Fibroblast of skin of right quadriceps (primary cell): ENCODE measurements at regions not wholly inside any gene's neighbourhood (a gene's known extent, or its start where the extent isn't known, plus 50 kb on each side); places are given as distances from the start of the nearest gene placed in this dataset.
"Not testable (repeated sequence)": the region's sequence is repeated elsewhere in the genome, so short reads cannot be mapped to it uniquely, and the experiment has no call there.

Experiments
- DNase-seq: peaks from one replicate; pipeline ENCODE4 v3.0.0-alpha.2; 2013

DNA sequence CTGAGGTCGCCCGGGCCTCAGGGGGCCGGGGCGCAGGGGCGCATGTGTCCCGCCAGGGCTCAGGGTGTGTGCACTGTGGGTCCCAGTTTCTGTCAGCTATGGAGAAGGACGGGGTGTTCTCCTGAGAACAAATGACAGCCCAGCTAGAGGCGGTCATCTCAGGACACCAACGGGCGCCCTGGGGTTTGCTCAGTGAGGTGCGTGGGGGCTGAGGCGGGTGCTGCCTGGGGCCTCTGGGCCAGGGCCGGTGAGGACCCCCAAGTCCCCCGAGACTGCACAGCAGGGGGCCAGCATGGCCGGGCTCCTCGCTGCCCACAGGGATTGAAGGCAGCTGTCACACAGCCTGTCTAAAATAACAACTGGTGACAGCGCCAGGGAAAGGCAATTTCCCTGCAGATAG lies 808.8 kb upstream of the SOX11 start:
- DNase-seq, result no peak

DNA sequence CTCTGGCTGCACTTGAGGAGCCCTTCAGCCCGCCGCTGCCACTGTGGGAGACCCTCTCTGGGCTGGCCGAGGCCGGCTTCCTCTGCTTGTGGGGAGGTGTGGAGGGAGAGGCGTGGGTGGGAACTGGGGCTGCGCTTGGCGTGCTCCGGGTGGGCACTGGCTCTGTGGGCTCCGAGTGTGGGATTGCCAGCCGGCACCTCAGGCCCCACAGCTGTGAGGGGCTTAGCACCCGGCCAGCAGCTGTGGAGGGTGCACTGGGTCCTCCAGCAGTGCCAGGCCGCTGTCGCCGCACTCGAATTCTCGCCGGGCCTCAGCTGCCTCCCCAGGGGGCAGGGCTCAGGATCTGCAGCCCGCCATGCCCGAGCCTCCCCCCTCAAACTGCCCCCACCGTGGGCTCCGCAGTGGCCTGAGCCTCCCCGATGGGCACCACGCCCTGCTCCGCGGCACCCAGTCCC lies 808.0 kb upstream of the SOX11 start:
- DNase-seq, result no peak

DNA sequence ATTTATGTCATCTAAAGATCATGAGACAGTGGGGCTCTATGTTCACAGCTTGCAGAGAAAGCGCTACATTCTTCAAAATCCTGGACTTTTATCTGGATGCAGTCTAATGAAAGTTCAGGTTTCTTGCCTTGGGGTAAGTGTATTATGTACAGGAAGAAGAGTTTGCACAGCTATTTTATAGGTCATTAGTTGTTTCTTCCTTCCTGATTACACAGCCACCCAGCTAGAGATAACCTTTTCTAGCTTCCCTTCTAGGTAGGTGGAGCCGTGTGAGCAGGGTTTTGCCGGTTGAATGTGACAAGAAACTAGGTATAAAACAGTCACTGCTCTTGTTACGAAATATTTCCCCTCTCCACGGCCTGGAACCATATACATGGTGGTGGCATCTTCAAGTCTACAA lies 800.8 kb upstream of the SOX11 start:
- no peak for DNase-seq

DNA sequence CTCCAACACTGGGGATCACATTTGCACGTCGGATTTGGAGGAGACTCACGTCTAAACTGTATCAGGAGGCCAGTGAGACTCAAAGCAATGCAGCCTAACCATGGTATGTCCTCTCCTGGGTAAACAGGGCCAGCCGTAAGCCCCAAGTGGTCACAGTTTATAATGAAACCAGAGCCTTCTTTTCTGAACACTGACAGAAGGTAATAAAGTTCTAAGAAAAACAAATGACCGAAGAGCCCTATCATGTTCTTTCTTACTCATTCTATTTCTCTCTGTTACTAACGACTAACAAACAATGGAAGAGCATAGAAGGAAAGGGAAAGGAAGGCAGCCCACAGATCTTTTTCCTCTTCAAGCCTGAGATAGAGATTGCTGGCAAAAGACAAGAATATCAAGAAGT lies 796.8 kb upstream of the SOX11 start:
- no peak for DNase-seq

DNA sequence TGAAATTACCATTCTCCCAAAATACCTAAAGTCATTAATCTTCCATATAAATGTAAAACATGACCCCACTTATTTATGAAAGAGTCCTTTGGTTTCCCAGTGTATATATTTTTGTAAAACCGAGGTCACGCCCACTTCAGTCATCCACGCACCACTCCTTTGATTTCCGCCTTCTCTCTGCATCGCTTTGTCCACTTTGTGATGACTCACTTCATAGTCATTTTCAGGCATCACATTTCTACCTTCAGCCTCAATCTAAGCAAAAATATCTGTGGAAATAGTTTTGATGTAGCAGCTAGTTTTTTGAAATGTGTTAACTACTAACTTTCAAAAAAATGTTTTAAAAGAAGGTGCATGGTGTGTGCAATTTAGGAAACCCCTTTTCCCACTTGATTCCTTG lies 793.5 kb upstream of the SOX11 start:
- no peak for DNase-seq

DNA sequence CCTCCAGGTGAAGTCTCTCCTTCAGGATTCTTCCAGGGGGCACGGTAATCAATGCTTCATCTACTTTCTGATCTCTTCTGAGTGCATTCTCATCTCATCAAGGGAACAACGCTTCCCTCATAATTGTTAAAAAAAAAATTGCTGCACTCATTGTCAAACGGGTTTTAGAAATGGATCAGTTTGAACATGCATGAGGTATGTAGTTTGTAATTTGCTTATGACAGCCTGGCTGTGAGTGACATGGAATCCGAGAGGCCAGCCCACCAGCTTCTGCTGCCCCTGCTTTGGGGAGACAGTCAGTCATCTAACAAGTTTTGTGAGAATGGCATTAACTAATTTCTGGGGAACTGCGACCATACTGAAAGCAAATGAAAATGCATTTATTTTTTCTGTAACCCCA lies 791.9 kb upstream of the SOX11 start:
- no peak for DNase-seq

DNA sequence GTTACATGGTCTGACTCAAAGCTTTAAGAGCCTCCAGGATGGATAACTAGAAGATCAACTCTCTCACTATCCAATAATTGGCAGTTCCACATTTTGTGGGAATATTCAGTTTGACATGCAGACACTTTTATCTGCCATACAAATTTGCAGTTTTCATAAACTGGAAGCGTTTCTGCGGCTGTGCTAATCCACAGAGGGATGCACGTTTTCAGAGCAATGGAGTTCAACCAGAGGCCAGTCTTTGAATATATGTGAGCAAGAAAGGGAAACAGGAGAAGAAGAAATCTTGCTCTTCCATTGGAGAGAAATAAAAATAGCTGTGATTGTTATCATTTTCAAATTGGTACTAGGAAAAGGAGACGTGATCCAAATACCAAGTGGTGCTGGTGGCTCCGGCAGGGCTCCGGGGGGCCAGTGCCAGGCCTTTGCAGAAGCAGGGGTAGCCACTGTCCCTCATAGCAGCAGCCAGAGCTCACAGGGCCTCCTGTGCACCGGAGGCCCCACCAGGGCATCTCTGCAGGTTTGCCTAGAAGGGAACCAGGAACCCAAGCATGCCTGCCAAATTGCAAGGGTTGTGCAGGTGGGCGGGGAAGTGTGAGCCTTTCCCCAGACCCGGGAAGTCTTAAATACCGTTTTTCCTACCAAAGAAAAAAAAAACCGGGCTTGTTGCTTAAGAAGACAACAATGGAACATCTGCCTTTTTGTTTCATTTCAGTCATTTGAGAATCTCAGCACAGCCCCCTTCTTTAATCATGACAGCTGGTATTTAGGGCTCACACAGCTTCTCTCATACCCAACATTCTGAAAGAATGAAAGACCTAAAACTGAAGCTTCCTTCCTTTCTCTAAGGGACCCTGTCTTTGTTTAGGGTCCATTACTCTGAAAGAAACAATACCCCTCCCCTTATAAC lies 791.1 kb upstream of the SOX11 start:
- no peak for DNase-seq

DNA sequence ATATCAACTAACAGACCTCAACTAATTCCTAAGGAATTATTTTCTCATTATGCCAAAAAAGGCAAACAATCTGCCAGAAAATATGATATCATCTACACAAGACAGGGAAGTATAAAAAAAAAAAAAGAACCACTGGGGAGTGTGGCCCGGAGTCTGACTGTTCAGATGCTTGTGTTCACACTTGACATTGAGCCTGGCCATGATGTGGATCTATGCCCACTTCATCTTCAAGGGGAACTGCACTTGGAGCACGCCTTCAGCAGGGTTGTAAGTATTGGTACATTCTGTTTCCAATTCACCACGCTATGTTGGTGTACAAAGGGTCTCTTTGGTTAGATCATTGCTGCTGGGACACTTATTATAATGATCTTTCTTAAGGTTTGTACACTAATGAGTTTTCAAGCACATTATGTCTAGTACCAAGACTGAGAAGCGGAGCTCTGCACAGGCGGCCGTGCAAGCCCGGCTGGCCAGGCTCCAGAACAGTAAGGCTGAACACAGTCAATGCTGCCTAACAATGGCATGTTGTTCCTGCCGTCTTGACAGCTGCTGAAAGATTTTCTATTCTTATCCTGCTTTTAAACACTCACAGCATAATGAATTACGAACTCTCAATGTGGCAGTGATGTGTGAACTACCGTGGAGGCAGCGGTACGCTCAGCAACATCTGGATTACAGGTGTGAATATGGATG lies 788.4 kb upstream of the SOX11 start:
- no peak for DNase-seq

DNA sequence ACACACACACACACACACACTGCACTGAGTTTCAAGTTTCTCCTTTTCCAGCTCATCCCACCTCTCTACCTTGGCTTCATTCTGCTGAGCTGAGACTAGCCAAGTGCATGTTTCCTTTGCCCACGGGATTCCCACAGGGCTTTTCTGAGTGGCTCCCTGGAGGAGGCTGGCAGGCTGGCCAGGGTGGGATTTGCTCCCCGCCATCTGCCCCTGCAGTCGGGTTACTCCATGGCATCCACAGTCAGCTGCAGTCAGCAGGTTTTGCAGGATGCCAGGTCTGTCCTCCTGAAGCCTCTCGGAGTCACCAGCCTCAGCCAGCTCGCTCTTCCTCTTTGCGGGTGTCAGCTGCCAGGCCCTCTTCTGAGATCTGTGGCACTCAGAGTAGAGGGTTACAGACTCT lies 783.7 kb upstream of the SOX11 start:
- DNase-seq, result no peak

- no peak for DNase-seq
These were observed 782.7 kb upstream of the SOX11 start for GRCh38 chr2:4909346-4910009.

- DNase-seq, result no peak
These were observed 778.1 kb upstream of the SOX11 start for GRCh38 chr2:4914036-4914435.

DNA sequence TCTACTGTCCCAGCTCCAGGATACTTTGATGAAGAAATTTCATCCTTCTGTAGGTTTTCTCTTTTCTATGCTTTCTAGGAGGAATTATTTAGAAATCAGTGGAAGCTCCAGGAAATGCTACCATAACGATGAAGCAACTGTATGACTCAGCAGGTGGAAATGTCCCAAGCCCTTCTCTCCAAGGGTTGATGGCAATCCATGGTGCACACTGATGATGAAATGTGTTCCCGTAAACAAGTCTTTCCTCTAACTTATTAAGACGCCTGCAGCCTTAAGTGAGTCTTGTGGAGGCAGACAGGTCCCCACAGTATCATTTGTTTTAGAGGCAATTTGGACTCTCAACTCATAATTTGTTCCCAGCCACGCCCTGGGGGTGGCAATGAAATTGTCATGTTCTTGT lies 777.6 kb upstream of the SOX11 start:
- DNase-seq, result peak; percentile 11

GRCh38 chr2:4915357-4915756 lies 776.8 kb upstream of the SOX11 start:
- DNase-seq, result no peak

- DNase-seq, result no peak
These were observed 776.1 kb upstream of the SOX11 start for GRCh38 chr2:4916094-4916493.

DNA sequence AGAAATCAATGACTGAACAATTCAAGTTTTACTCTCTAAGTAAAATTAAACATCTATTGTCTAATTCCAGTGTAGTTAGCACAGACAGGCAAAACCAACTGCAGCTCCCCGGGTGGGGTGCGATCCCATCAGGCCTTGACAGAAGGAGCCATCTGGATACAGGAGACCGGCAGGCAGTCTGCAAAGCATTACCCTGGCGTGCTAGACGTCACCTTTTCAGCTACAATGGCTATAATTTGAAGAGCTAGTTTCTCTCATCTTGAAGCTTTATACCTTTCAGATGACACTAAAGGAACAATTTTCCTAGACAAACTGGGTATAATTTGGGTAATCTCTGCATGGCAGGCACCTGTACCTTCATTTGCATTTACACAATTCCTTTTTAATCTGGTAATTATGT lies 761.5 kb upstream of the SOX11 start:
- DNase-seq, result no peak

- DNase-seq, result no peak
These were observed 760.3 kb upstream of the SOX11 start for GRCh38 chr2:4931721-4932365.

DNA sequence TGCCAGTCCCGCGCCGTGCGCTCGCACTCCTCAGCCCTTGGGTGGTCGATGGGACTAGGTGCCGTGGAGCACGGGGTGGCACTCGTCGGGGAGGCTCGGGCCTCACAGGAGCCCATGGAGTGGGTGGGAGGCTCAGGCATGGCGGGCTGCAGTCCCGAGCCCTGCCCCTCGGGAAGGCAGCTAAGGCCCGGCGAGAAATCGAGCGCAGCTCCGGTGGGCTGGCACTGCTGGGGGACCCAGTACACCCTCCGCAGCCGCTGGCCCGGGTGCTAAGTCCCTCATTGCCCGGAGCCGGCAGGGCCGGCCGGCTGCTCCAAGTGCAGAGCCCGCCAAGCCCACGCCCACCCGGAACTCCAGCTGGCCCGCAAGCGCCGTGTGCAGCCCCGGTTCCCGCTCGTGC lies 756.9 kb upstream of the SOX11 start:
- not testable (repeated sequence) for DNase-seq

DNA sequence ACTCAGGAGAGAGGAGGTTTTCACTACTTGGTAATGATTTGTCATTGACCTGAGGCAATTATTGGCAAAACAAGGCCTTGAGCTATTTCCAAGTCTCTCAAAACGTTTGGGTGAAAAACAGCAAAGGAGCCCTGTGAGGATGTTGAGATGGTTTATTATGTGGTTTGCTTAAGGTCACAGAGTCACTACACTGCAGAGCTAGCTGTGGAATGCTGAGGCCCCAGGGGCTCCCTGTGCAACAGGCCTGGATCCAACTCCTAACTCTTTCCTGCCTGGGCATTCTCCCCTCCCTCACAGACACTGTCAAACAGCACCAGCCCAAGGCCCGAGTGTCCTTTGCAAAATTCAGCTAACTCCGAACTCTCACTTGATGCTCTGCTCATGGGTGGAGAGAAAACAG lies 754.6 kb upstream of the SOX11 start:
- DNase-seq, result peak; percentile 11

GRCh38 chr2:4938206-4938605 lies 754.0 kb upstream of the SOX11 start:
- DNase-seq, result no peak

- DNase-seq, result no peak
These were observed 749.7 kb upstream of the SOX11 start for GRCh38 chr2:4942441-4942840.

DNA sequence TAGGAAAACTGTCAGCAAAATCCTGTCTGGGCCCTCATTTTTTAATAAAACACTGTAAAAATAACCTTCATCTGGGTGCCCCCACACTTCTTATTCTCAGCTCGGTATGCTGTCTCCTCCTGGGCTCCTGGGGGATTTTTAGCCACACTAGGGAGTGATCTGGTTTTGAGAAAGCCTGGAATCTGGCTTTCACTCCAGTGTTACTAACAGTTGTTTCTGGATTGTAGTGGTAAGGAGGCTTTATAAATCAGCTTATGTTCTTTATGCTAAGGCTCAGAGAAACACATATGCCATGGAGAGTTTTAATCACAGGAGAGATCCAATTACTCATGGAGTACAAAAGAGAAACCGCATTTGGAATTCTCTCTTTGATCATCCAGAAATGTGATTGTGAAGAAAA lies 744.3 kb upstream of the SOX11 start:
- DNase-seq, result no peak

GRCh38 chr2:4951368-4951767 lies 740.8 kb upstream of the SOX11 start:
- no peak for DNase-seq

- no peak for DNase-seq
These were observed 733.0 kb upstream of the SOX11 start for GRCh38 chr2:4959219-4959618.
